DMS 273 treated with DMSO at 0.1 percent for 48 hours (cell line): ENCODE measurements at regions not wholly inside any gene's neighbourhood (a gene's known extent, or its start where the extent isn't known, plus 50 kb on each side); places are given as distances from the start of the nearest gene placed in this dataset.

ENCODE experiments used
- DNase-seq: peaks from one replicate; lab custom pipeline; 2025; lab: John Stamatoyannopoulos, UW

- DNase-seq: no peak
Observed at GRCh38 chr10:118412932-118413331, 70.8 kb upstream of the FAM204A start.

- no peak for DNase-seq
Observed at GRCh38 chr10:118412132-118412760, 70.1 kb upstream of the FAM204A start.

DNA sequence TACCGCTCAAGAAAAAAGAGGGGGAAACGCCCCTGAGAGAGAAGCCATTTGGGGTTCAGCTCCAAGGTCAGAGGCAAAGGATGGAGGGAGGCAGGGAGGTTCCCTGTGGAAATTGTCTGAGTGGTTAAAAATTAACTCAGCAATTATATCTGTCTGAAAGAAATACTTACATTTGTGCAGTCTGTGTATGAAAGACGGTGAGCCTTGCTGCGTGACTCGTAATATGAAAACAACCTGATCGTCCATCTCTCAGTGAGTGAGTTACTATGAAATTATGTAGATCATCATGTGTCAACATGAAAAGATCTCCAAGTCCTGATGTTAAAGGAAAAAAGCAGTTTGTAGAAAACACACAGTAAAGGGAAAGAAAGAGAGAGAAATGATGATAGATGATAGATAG lies 67.2 kb upstream of the FAM204A start:
- DNase-seq: no peak

- DNase-seq: peak; percentile 65
Observed at GRCh38 chr10:118408181-118408580, 66.1 kb upstream of the FAM204A start.

DNA sequence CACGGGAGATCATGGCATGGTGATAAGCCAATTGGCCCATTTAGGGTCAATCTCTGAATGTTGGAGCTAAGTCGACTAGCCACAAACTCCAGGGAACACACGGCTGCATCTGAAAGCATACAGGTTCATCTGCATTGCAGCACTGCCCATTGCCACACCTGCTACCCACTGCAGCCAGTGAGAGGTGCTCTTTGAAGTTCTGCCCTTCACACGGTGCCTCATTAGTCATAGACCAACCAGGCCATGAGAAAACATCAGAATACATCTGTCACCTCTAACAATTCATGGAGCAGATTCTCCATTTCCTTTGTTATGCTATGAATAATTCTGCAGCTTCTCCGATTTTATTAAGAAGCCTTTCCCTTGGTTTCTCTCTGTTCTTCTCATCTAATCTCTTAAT lies 65.7 kb upstream of the FAM204A start:
- peak; percentile 65 for DNase-seq

GRCh38 chr10:118407026-118407425 lies 64.9 kb upstream of the FAM204A start:
- DNase-seq: no peak

DNA sequence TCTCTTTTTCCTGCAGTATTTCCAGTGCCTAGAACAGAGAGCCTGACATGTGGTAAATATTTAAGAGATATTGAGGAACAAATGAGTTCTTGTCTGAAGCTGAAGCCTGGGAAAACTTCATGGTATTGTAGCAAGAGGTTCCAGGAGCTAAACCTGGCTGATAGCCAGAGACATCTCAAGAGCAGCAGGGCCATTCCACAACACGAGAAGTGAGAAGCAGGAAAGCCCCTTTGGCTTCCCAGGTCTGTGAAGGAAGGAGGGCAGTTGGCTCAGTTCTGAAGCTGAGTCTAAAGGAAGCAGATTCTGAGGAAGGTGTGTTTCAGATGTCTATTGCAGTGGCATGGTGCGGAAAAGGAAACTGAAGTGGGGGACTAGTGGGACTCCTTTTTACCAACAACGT lies 63.8 kb upstream of the FAM204A start:
- peak; percentile 23 for DNase-seq

DNA sequence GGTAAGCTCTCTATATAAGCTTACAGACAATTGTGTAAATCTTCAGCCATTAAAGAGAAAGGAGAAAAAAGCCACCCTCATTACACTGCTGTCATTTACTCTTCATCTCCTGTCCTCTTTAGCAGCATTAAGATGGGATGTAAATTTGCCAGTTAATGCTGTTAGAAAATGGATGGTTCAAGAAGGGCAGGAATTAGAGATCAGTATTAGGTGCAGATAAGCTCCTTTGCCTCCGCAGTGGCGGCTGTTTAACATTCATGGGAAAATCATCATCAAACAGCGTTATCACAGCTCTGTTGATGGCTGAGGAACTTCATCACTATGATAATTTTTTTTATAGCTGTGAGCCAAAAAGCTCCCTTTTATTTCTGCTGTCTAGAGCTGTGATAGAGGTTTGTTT lies 61.8 kb upstream of the FAM204A start:
- no peak for DNase-seq

DNA sequence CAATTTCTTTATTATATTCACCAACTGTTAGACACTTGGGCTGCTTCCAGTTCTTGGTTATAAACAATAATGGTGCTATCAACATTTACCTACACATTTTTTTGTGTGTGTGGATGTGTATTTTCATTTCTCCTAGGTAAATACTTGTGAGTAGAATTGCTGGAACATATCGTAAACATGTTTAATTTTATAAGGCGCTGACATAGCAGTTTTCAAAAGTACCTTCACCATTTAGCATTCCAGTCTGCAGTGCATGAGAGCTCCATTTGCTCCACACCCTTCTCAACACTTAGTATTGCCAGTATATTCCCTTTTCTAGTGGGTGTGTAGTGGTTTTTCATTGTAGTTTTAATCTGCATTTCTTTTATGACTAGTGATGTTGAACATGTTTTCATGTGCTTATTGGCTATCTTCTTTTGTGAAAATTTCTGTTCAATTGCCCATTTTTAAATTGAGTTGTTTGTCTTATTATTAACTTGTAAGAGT lies 59.6 kb upstream of the FAM204A start:
- DNase-seq: no peak

- DNase-seq: no peak
Observed at GRCh38 chr10:118397391-118397790, 55.3 kb upstream of the FAM204A start.

GRCh38 chr10:118395947-118396346 lies 53.8 kb upstream of the FAM204A start:
- DNase-seq: no peak

- peak; percentile 33 for DNase-seq
Observed at GRCh38 chr10:118394301-118395200, 52.4 kb upstream of the FAM204A start.

DNA sequence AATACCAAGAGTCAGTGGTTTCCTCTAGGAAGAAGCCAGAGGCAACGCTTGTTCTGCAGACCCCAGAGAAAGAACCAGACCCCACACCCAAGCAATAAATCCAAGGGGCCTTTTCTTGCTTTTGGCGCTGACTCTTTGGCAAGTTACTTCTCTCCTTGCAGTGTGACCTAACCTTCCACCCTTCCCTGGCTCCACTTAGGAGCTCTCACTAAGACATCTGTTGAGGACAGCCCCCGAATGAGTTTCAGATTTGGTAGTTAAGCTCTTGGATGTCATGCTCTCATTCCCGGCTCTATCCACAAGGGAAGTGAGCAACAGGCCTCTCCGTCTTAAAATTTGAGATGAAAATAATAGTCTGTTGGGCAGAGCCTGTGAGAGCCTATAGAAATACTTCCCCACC lies 50.6 kb upstream of the FAM204A start:
- DNase-seq: no peak
